ENCODE measurements at regions not wholly inside any gene's neighbourhood (a gene's known extent, or its start where the extent isn't known, plus 50 kb on each side); places are given as distances from the start of the nearest gene placed in this dataset.
A peak's percentile ranks its signal among the peaks of the same experiment; 100 is the strongest.

- peak; percentile 34 for TF ChIP-seq CTCF (IDR thresholded peaks at IDR 0.05; ENCODE audit: unreplicated experiment)
- Mint-ChIP-seq H3K36me3 (ENCODE audit: insufficient read depth) (no peaks in the 10 kb centered on the region), H3K9me3 (ENCODE audit: low read depth) (no peaks in the 10 kb centered on the region), H3K4me1 (ENCODE audit: low read depth) (no peaks in the 10 kb centered on the region), H3K27me3 (no peaks in the 10 kb centered on the region), H3K4me3 (ENCODE audit: low read depth) (no peak overlapping the region), H3K27ac (no peak overlapping the region)
- DNase-seq (ENCODE audit: low spot score, unreplicated experiment), result no peak
These were observed 273.5 kb downstream of the CALCRL start for GRCh38 chr2:187174582-187174981.

- Mint-ChIP-seq H3K4me1 (ENCODE audit: low read depth) (peaks cover 2% of the 10 kb centered on the region), H3K27ac (no peak overlapping the region), H3K4me3 (ENCODE audit: low read depth) (no peak overlapping the region), H3K36me3 (ENCODE audit: insufficient read depth) (no peaks in the 10 kb centered on the region), H3K27me3 (no peaks in the 10 kb centered on the region), H3K9me3 (ENCODE audit: low read depth) (no peaks in the 10 kb centered on the region)
- no peak for TF ChIP-seq CTCF (IDR thresholded peaks at IDR 0.05; ENCODE audit: unreplicated experiment)
- DNase-seq (ENCODE audit: low spot score, unreplicated experiment), result no peak
These were observed 276.7 kb downstream of the CALCRL start for GRCh38 chr2:187171318-187171717.

GRCh38 chr2:187169864-187170263 lies 278.2 kb downstream of the CALCRL start:
- no peaks in the 10 kb centered on the region for H3K36me3 Mint-ChIP-seq (ENCODE audit: insufficient read depth)
- TF ChIP-seq CTCF (IDR thresholded peaks at IDR 0.05; ENCODE audit: unreplicated experiment), result no peak
- DNase-seq (ENCODE audit: low spot score, unreplicated experiment), result no peak
- peaks cover 2% of the 10 kb centered on the region for H3K4me1 Mint-ChIP-seq (ENCODE audit: low read depth)
- H3K27me3 Mint-ChIP-seq, result no peaks in the 10 kb centered on the region
- no peak overlapping the region for H3K27ac Mint-ChIP-seq
- no peak overlapping the region for H3K4me3 Mint-ChIP-seq (ENCODE audit: low read depth)
- no peaks in the 10 kb centered on the region for H3K9me3 Mint-ChIP-seq (ENCODE audit: low read depth)

GRCh38 chr2:187168720-187169713 lies 279.0 kb downstream of the CALCRL start:
- TF ChIP-seq CTCF (IDR thresholded peaks at IDR 0.05; ENCODE audit: unreplicated experiment), result no peak
- DNase-seq (ENCODE audit: low spot score, unreplicated experiment), result no peak
- no peaks in the 10 kb centered on the region for H3K36me3 Mint-ChIP-seq (ENCODE audit: insufficient read depth)
- H3K4me1 Mint-ChIP-seq (ENCODE audit: low read depth), result peaks cover 2% of the 10 kb centered on the region
- H3K9me3 Mint-ChIP-seq (ENCODE audit: low read depth), result no peaks in the 10 kb centered on the region
- H3K27ac Mint-ChIP-seq, result no peak overlapping the region
- no peaks in the 10 kb centered on the region for H3K27me3 Mint-ChIP-seq
- no peak overlapping the region for H3K4me3 Mint-ChIP-seq (ENCODE audit: low read depth)

GRCh38 chr2:187167491-187167890 lies 280.6 kb downstream of the CALCRL start:
- H3K36me3 Mint-ChIP-seq (ENCODE audit: insufficient read depth), result no peaks in the 10 kb centered on the region
- peaks cover 2% of the 10 kb centered on the region for H3K4me1 Mint-ChIP-seq (ENCODE audit: low read depth)

More at GRCh38 chr2:187167491-187167890, 280.6 kb downstream of the CALCRL start:
- Mint-ChIP-seq H3K27me3 (no peaks in the 10 kb centered on the region), H3K9me3 (ENCODE audit: low read depth) (no peaks in the 10 kb centered on the region), H3K27ac (no peak overlapping the region), H3K4me3 (ENCODE audit: low read depth) (no peak overlapping the region)
- DNase-seq (ENCODE audit: low spot score, unreplicated experiment), result no peak
- no peak for TF ChIP-seq CTCF (IDR thresholded peaks at IDR 0.05; ENCODE audit: unreplicated experiment)
